Fibroblast of upper back skin (primary cell): ENCODE measurements at regions not wholly inside any gene's neighbourhood (a gene's known extent, or its start where the extent isn't known, plus 50 kb on each side); places are given as distances from the start of the nearest gene placed in this dataset.
"Not testable (repeated sequence)": the region's sequence is repeated elsewhere in the genome, so short reads cannot be mapped to it uniquely, and the experiment has no call there.

Source experiments
- DNase-seq: peaks from one replicate; pipeline ENCODE4 v3.0.0-alpha.2; 2013

GRCh38 chrX:113287761-113288160 is 447.1 kb upstream of the AMOT start:
- DNase-seq: no peak

DNA sequence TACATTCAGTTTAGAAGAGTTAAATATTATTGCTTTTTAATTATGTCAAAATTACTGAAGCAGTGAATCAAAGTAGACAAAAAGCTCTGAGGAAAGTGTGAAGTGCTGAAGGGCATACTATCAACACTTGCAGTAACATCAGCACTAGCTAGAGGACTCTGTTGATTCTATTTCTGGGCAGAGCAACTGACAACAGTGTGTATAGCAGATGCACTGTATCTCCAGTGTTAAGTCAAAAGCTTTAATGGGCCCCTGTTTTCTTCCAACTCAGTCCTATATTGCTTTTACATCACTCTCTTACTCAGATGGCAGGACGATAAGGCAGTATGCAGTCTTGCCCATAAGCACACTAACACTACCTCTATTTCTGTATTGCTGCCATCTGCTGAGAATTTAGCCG is 435.2 kb upstream of the AMOT start:
- DNase-seq: no peak

- DNase-seq: no peak
Measured at GRCh38 chrX:113274791-113275190, 434.2 kb upstream of the AMOT start.

- DNase-seq: no peak
Measured at GRCh38 chrX:113274345-113274744, 433.7 kb upstream of the AMOT start.

DNA sequence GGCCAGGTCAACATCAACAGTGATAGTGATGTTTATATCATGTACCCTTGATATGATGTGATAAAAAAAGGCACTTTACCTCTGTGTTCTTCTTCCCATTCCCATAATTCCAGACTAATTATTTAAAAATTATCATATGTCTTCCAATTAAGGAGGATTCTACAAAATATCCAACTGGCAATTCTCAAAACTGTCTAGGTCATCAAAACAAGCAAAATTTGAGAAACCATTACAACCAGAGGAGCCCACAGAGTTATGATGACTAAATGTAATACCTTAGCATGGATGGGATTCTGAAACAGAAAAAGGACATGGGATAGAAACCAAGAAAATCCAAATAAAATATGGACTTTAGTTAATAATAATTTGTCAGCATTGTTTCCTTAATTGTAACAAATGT is 428.6 kb upstream of the AMOT start:
- no peak for DNase-seq

- no peak for DNase-seq
Measured at GRCh38 chrX:113260474-113260873, 419.8 kb upstream of the AMOT start.

- DNase-seq: no peak
Measured at GRCh38 chrX:113222305-113222704, 381.7 kb upstream of the AMOT start.

GRCh38 chrX:113212052-113212451 is 371.4 kb upstream of the AMOT start:
- no peak for DNase-seq

- DNase-seq: no peak
Measured at GRCh38 chrX:113202601-113203000, 362.0 kb upstream of the AMOT start.

- DNase-seq: no peak
Measured at GRCh38 chrX:113195949-113196348, 355.3 kb upstream of the AMOT start.

- DNase-seq: no peak
Measured at GRCh38 chrX:113192418-113192817, 351.8 kb upstream of the AMOT start.

GRCh38 chrX:113157496-113157895 is 316.9 kb upstream of the AMOT start:
- DNase-seq: no peak

DNA sequence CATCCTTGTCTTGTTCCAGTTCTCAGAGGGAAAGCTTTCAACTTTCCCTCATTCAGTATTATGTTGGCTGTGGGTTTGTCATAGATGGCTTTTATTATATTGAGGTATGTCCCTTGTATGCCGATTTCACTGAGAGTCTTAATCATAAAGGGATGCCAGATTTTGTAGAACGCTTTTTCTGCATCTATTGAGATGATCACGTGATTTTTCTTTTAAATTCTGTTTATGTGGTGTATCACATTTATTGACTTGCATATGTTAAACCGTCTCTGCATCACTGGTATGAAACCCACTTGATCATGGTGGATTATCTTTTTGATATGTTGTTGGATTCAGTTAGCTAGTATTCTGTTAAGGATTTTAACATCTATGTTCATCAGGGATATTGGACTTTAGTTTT is 313.7 kb upstream of the AMOT start:
- not testable (repeated sequence) for DNase-seq

DNA sequence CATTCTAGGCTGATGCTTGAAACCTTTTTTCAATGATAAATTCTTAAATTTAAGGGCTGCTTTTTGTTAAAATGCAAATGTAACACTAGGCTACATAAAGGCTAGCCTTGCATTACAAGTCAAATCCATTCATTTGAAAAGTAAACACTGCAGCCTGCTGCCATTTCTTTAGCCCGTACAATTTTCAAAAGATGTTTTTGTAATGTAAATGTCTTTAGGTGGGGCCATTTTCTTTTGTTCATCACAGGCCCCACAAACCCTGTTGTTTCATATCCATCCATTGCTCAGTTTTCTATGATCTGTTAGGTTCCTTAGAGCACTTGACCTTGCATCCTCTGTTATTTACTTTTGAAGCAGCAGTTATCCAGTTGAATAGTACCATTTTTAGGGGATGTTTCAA is 296.2 kb upstream of the AMOT start:
- DNase-seq: no peak

- DNase-seq: no peak
Measured at GRCh38 chrX:113133316-113133715, 292.7 kb upstream of the AMOT start.

DNA sequence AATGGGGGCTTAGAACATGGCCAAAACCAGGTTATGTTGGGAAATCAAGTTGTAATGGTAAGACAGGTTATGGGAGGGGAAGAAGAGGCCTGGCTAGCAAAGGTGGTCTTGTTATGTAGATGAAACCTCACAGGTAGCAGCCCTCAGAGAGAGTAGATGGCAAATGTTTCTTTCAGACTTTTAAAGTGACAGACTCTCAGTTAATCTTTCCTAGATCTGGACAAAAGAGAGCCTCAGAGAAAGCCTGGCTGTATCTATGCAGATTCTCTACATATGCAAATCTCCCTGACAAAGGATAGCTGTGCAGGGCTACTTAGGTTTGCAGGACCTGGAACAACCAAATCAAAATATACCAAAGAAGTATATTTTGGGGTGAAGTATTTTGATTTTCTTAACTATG is 284.1 kb upstream of the AMOT start:
- no peak for DNase-seq

- DNase-seq: no peak
Measured at GRCh38 chrX:113075521-113075920, 234.9 kb upstream of the AMOT start.

- peak; percentile 1 for DNase-seq
Measured at GRCh38 chrX:113059714-113060113, 219.1 kb upstream of the AMOT start.

DNA sequence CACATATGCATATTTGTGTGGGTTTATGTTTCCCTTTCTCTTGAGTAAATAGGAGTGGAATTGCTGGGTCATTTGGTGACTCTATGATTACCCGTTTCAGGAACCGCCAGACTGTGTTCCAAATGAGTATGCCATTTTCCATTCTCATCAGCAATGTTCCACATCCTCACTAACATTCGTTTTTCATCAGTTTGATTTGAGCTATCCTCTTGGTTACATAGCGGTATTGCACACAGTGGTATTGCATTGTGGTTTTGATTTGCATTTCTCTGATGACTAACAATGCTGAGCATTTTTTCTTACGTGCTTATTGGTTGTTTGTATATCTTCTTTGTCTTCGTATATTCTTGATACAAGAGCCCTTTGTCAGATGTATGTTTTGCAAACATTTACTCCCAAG is 218.0 kb upstream of the AMOT start:
- no peak for DNase-seq

GRCh38 chrX:113048896-113049295 is 208.3 kb upstream of the AMOT start:
- no peak for DNase-seq

DNA sequence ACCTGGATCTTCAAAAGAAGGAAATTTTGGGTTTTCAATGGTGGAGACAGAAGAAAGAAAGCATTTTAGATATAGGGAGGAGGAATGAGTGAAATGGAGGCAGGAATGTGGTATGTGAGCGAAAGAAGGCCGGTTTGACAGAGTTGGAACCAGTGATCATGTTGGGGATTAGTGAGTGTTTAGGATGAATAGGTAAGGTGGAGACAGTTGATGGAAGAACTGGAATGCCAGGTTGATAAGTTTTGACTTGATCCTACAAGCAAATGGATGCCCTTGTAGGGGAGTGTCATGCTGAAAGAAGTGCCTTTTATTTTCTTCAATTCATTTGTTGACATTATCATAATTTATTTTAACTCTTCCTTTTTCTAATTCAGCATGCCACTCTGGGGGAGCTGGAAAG is 207.8 kb upstream of the AMOT start:
- no peak for DNase-seq

GRCh38 chrX:113033966-113034680 is 193.5 kb upstream of the AMOT start:
- no peak for DNase-seq

DNA sequence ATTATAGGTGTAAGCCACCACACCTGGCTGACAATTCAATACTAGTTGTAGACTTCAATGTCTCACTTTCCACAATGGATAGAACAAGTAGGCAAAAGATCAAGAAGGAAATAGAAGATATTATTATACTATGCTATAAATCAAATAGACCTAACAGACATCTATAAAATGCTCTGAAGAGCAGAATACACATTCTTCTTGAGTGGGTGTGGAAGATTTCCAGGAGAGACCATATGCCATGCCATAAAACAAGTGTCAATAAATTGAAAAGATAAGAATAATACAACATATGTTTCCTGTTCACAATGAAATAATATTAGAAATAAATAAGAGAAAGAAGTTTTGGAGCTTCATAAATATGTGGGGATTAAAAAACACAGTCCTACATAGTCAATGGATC is 179.3 kb upstream of the AMOT start:
- DNase-seq: no peak

GRCh38 chrX:113009837-113010236 is 169.2 kb upstream of the AMOT start:
- DNase-seq: no peak

- DNase-seq: no peak
Measured at GRCh38 chrX:113009029-113009428, 168.4 kb upstream of the AMOT start.

DNA sequence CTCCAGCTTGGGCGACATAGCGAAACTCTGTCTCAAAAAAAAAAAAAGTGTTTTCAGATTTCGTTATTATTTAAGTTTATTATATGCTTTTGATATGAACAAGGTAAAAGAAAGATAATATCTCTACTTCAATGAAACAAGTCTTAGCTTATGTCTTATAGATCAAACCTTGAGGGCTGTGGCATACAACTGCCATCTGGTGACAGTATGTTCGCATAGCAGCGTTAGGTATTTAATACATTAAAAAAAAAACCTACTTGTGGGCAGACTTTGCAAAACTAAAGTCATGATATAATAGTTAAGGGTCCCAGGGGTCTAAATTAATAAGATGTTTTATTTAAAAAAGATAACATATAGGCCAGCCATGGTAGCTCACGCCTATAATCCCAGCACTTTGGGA is 161.2 kb upstream of the AMOT start:
- peak; percentile 2 for DNase-seq
